HepG2 (cell line): ENCODE measurements at regions not wholly inside any gene's neighbourhood (a gene's known extent, or its start where the extent isn't known, plus 50 kb on each side); places are given as distances from the start of the nearest gene placed in this dataset.

Experiments used
- U2AF2 ChIP-seq: fragments of 200-400 bp; formaldehyde crosslinking; IDR thresholded peaks from 2 replicates; pipeline ENCODE4 v1.6.1; 2017; ENCODE audit warnings: low read depth, mild to moderate bottlenecking, low read length
- TF ChIP-seq, protein P1 (sequence below): sonication (generic); formaldehyde crosslinking; IDR thresholded peaks from 2 replicates; pipeline ENCODE4 v1.5.0; 2020; ENCODE audit warnings: mild to moderate bottlenecking, missing genetic modification reagents, moderate library complexity
- TF ChIP-seq, protein P2 (sequence below): sonication (generic); formaldehyde crosslinking; IDR thresholded peaks from 2 replicates; pipeline ENCODE4 v1.5.1; 2020; ENCODE audit warnings: mild to moderate bottlenecking, moderate library complexity, missing genetic modification reagents

DNA sequence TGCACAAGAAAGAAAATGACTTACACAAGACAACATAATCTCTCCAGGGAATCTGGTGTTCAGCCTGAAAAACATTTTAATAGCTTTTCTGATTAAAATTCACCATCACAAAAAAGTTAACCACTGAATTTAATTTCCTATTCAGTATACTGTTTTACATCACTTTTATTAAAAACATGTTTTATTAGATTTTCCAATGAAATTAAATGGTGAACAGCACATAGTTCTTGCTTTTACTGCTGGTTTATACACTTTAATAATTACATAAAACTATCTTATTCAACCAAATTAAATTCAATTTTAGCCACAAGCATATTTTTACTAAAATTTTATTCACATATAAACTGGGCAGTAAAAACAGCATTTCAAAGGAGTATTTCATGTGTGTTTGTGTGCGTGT lies 138.3 kb downstream of the NOL4 start:
- TF ChIP-seq U2AF2: no peak
- TF ChIP-seq, protein P1, sequence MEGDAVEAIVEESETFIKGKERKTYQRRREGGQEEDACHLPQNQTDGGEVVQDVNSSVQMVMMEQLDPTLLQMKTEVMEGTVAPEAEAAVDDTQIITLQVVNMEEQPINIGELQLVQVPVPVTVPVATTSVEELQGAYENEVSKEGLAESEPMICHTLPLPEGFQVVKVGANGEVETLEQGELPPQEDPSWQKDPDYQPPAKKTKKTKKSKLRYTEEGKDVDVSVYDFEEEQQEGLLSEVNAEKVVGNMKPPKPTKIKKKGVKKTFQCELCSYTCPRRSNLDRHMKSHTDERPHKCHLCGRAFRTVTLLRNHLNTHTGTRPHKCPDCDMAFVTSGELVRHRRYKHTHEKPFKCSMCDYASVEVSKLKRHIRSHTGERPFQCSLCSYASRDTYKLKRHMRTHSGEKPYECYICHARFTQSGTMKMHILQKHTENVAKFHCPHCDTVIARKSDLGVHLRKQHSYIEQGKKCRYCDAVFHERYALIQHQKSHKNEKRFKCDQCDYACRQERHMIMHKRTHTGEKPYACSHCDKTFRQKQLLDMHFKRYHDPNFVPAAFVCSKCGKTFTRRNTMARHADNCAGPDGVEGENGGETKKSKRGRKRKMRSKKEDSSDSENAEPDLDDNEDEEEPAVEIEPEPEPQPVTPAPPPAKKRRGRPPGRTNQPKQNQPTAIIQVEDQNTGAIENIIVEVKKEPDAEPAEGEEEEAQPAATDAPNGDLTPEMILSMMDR (CRISPR knock-in tag): no peak
- TF ChIP-seq, protein P2, sequence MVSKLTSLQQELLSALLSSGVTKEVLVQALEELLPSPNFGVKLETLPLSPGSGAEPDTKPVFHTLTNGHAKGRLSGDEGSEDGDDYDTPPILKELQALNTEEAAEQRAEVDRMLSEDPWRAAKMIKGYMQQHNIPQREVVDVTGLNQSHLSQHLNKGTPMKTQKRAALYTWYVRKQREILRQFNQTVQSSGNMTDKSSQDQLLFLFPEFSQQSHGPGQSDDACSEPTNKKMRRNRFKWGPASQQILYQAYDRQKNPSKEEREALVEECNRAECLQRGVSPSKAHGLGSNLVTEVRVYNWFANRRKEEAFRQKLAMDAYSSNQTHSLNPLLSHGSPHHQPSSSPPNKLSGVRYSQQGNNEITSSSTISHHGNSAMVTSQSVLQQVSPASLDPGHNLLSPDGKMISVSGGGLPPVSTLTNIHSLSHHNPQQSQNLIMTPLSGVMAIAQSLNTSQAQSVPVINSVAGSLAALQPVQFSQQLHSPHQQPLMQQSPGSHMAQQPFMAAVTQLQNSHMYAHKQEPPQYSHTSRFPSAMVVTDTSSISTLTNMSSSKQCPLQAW: no peak
